ENCODE measurements at regions not wholly inside any gene's neighbourhood (a gene's known extent, or its start where the extent isn't known, plus 50 kb on each side); places are given as distances from the start of the nearest gene placed in this dataset.
"Not testable (repeated sequence)": the region's sequence is repeated elsewhere in the genome, so short reads cannot be mapped to it uniquely, and the experiment has no call there.

- DNase-seq (ENCODE audit: low read depth): no peak
Measured at GRCh38 chr18:73544032-73544431, 603.6 kb downstream of the FBXO15 start.

DNA sequence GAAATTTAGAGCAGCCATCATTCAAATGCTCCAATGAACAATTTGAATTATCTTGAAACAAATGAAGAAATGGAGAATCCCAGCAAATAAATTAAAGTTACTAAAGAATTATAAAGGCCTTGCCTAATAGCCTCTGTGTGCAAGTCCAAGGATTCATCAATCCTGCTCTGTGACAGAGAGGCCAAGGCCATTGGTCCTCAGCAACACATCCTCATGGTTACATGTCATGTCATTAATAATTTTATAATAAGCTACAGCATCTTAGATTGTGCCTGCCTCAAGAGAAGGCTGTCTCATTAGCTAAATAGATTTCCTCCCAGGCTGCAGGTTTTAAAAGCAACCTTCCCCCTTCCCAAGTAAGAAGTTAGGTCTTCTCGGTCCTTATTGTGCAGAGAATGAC, 611.6 kb downstream of the FBXO15 start:
- no peak for DNase-seq (ENCODE audit: low read depth)

- no peak for DNase-seq (ENCODE audit: low read depth)
Measured at GRCh38 chr18:73535189-73535588, 612.4 kb downstream of the FBXO15 start.

DNA sequence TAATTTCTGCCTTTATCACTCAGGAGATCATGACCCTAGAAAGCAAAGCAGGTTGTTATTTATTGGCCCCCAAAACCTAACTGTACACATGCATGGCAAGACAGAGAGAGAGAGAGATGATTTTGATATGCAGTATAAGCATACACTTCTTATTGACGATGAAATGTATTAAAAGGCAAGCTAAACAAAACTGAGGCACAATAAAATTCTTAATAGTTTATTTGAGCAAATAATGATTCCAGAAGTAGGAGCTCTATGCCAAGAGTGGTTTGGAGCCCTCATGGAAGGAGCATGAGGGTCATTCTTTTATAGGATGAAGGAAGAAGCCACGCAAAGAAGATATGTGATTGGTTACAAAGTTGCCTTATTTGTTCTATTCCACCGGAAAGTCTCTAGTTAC, 616.0 kb downstream of the FBXO15 start:
- no peak for DNase-seq (ENCODE audit: low read depth)

- no peak for DNase-seq (ENCODE audit: low read depth)
Measured at GRCh38 chr18:73528066-73528465, 619.6 kb downstream of the FBXO15 start.

DNA sequence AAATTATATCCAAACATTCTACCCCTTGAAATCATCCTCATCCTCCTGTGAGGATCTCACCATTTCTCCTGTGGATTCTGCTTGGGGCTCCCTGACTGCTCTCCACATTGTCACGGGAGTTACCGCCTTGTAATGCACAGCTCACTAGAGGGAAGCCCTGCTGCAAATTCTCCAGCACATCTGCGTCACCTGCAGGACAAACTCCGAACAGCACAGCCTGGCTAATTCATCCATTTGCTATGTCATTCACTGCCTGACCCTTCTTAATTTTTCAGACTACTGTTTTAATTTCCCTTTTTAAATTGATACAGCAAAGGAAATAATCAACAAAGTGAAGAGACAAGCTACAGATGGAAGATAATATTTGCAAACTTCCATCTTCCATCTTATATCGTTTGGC, 627.4 kb downstream of the FBXO15 start:
- no peak for DNase-seq (ENCODE audit: low read depth)

DNA sequence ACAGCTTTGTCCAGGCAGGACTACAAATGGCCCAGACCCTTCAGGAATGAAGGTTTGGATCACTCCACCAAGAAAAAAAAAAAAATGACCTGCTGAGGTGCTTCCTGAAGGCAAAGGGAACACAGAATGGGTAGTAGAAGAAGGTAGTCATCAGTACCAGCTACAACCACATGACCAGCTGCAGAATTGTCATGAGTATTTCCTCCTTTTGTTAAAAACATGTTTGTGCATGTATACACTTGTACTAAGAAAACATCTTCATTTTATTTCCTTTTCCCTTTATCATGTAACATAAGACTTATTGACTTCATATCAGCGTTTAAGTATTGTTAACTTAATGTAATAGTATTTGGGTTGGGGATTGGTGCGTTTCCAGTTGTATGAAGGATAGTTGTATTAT, 631.6 kb downstream of the FBXO15 start:
- not testable (repeated sequence) for DNase-seq (ENCODE audit: low read depth)

GRCh38 chr18:73514449-73514848, 633.2 kb downstream of the FBXO15 start:
- DNase-seq (ENCODE audit: low read depth): no peak

DNA sequence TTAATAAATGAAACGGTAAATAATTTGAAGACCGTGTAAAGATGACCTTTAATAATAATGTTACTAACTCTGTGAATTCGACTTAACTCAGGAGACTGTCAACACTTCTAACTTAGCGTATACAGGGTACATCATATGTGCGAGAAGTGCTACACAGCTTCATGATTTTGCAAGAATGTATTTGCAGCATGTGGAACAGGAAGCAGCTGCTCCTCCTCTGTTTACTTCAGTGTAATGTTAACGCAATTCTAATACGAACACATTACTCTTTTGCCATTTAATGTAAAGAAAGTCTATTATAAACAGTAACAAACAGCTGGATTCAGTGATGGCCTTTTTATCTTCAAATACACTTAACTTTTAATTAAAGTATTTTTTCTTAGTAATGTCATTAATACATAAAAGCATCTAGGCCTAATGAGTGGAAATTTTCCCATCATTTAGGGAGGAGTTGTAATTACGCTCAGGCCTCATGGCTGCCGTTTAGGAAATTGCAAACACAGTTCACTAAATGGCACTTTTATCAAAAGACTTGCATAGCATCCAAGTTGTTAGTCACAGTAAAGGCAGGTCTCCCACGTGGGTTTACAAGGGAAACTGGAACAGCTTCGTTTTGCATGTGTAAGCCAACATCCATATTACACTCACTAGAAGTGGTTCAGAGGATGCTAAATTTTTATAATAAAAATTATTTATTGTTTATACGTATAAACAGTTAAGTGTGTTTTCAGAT, 635.7 kb downstream of the FBXO15 start:
- DNase-seq (ENCODE audit: low read depth): no peak

- DNase-seq (ENCODE audit: low read depth): no peak
Measured at GRCh38 chr18:73509460-73509859, 638.2 kb downstream of the FBXO15 start.

DNA sequence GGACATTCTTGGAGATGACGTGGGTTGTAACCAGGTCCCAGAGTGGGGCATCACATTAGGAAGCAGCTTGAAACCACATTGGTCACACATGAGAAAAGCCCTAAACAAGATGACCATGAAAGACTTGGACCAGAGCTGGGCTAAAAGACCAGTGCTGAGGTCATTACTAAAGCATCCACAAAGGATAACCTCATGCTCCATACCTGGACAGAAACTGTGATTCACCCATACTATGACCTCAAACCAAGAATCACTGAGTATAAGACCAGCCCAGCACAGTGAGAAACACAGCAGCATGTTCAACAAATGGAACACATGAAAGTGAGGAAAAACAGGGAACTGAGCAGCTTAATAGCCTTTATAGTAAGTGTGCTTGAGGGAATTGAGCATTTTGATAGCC, 635.5 kb upstream of the NETO1 start:
- DNase-seq (ENCODE audit: low read depth): no peak

DNA sequence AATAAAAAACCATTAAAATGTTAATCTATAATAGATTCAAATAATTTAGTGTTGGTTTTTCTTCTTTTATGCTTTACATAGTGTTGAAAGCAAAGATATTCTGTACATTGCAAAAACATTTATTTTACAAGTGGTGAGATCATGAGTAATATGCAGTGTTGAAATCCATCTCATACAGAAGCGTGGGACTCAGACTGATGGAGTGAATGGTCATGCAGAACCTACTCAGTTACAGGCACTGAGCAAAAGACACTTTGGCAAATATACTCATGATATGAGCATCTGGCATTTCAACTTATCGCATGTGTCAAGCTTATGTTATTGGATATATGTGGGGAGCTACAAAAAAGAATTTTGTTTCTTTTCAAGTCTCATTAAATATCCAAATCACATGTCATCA, 620.2 kb upstream of the NETO1 start:
- DNase-seq (ENCODE audit: low read depth): no peak

GRCh38 chr18:73485166-73485565, 617.4 kb upstream of the NETO1 start:
- DNase-seq (ENCODE audit: low read depth): no peak

DNA sequence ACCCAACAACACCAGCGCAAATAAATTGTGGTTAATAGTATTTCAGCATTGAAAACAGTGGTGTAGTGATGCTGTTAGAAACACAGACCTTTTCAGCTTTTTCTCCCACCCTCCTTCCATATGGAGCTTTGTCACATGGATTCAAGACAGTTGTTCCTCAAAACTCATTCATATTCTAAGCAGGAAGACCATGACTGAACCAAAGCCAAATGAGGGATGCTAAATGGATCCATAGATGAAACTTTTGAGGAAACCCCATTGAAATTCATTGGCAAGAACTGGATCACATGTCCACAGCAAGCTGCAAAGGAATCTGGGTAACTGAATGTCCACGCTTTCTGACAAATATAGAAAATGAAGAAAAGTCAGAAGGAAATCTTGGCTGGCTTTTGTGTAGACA, 615.1 kb upstream of the NETO1 start:
- no peak for DNase-seq (ENCODE audit: low read depth)

- no peak for DNase-seq (ENCODE audit: low read depth)
Measured at GRCh38 chr18:73479477-73479876, 611.7 kb upstream of the NETO1 start.

DNA sequence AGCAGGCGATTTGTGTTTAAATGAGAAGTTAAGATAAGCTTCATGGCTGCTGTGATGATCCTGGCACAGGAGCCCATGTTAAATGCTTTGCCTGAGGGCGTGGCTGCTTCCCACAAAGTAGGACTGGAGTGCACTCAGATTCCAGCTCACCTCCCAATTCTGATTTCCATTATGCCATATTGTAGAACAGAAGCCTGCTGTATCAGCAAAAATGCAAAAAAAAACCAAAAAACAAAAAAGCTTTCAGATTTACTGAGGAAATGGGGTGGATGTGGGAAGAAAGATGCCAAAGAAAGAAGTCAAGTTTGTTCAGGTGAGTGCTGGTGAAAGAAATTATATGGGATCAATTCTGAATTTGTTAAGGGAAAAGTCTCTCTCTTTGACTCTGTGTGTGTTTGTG, 610.4 kb upstream of the NETO1 start:
- DNase-seq (ENCODE audit: low read depth): no peak

DNA sequence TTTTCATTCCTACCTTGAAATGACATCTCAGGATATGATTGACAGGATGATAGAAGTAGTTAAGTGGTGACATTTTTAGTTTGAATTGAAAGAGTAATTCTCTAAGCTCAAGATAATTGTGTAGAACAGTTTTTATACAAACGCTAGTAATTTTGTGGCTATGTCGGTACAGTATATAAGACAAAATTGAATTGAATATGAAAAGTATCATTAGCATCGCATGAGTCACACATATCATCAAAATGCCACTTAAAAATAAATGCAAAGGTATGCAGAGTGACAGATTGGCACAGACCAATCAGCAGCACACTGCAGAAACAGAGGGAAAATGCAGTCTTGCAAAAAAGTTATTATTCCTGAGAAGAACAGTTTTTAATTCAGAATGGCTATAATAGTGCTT, 608.2 kb upstream of the NETO1 start:
- no peak for DNase-seq (ENCODE audit: low read depth)

- no peak for DNase-seq (ENCODE audit: low read depth)
Measured at GRCh38 chr18:73462092-73462491, 594.3 kb upstream of the NETO1 start.

DNA sequence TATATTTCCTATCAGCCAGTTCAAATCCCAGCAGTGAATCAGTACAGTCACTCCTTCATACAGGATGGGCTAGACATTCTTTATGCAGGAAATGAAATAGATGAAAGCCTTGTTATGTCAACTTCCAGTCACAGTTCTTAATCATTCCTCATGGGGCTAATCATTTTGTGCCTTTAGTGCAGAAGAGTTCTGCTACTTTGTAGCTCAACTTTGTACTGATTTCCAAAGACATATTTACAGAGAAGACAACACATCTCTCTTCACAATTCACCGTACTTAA, 593.9 kb upstream of the NETO1 start:
- no peak for DNase-seq (ENCODE audit: low read depth)

DNA sequence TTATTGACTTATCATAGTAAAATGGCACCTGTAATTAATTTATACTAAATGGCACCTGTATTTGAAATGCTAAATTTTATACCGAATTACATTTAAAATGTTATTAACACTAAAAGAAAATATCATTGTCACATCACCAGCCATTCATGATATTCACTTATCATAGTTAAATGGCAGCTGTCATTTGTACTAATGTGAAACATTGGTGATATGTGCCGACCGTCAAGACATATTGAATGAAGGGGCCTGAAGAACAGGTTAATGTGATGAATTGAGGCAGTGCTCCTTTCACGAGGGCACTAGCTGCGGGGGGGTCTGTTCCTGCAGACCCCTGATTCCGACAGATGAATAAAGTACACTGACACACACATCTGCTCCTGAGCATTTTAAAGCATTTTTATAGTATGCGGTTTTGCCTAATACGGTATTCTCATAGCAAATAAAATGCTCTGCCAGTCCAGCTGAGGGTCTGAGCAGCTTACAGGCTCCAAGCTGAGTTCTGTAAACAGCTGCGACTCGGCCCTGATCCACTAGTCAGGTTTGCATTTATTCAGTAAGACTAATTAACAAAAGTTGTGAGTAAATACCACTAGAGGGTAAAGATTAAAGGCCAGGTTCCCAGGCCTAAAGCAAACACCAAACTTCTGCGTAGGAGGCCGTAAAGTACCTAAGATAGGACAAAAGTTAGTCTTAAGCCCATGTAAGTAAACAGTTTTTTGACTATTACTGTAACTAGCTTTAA, 593.4 kb upstream of the NETO1 start:
- no peak for DNase-seq (ENCODE audit: low read depth)

DNA sequence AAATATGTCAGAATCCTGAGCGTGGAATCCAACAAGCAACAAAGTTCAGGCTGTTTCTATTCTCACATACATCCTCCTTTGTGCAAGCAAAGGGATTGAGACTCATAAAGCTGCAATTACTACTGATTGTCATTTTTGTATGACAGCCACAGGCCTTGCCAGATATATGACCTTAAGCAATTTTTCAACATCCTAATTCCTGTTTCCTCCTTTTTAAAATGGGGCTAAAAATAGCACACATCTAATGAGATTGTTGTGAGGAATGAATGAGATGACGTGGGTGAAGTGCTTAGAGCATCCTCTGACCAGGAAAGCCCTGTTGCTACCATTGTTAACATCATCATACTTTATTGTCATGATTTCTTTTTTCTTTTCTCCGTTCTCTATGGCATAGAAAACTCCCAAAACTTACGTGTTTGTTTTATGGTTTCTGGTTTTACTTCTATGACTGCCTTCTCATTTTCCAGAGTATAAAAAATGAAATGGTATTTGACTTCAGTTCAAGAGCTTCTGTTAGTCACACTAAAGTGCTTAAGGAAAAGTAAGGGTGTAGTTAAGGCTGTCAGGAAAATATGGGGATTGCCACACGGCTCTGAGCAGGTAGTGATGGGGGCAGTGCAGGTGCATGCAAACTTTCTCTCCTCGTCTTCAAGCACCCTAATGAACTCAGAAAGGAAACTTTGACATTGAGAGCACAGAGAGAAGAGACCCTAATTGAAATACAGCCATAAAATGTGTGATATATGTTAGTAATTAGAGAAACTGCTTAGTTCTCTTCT, 590.6 kb upstream of the NETO1 start:
- DNase-seq (ENCODE audit: low read depth): no peak

GRCh38 chr18:73456643-73457042, 588.9 kb upstream of the NETO1 start:
- DNase-seq (ENCODE audit: low read depth): no peak

DNA sequence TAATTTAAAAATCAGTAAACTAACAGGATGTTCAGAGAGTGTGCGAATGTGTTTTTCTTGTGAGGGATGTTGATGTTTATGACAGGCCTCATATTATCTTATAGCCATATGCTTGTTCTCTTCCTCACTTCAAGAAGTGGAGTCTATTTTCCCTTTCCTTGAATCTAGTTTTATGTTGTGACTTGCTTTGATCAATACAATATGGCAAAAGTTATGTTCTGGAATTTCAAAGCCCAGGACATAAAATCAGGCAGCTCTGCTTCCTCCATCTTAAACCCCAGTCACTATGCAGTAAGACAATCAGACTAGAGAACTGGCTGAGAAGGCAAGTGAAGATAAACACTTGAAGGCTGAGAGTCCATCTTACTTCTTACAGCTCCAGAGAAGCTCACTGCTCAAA, 585.1 kb upstream of the NETO1 start:
- DNase-seq (ENCODE audit: low read depth): no peak
